Neural crest cell (in vitro differentiated cells): ENCODE measurements at regions not wholly inside any gene's neighbourhood (a gene's known extent, or its start where the extent isn't known, plus 50 kb on each side); places are given as distances from the start of the nearest gene placed in this dataset.

ENCODE experiments used
- DNase-seq: peaks from one replicate; pipeline ENCODE4 v3.0.0; 2021; ENCODE audit warnings: low read depth, mixed read lengths, low spot score
- H3K27ac Mint-ChIP-seq: one replicate; pipeline ENCODE4 v1.8.0; 2021; ENCODE audit warnings: mild to moderate bottlenecking, mixed read lengths; ENCODE audit not compliant: unreplicated experiment
- H3K27me3 Mint-ChIP-seq: 2 replicates; pipeline ENCODE4 v1.8.0; 2021; ENCODE audit warnings: low read depth, mild to moderate bottlenecking, mixed read lengths
- H3K36me3 Mint-ChIP-seq: 2 replicates; pipeline ENCODE4 v1.8.0; 2021; ENCODE audit warnings: low read depth, mild to moderate bottlenecking, mixed read lengths
- H3K4me1 Mint-ChIP-seq: 2 replicates; pipeline ENCODE4 v1.8.0; 2021; ENCODE audit warnings: mixed read lengths
- H3K4me3 Mint-ChIP-seq: one replicate; pipeline ENCODE4 v1.8.0; 2021; ENCODE audit warnings: mild to moderate bottlenecking, mixed read lengths
- H3K9me3 Mint-ChIP-seq: 2 replicates; pipeline ENCODE4 v1.8.0; 2021; ENCODE audit warnings: mixed read lengths
- TF ChIP-seq, protein P1 (sequence below): fragments of 200-600 bp; sonication (generic); conservative IDR thresholded peaks from 2 replicates; pipeline ENCODE4 v1.5.0; 2021; ENCODE audit warnings: antibody characterized with exemption, mild to moderate bottlenecking

GRCh38 chr2:103963146-103963725 lies 890.7 kb upstream of the POU3F3 start:
- no peaks in the 10 kb centered on the region for H3K36me3 Mint-ChIP-seq
- H3K9me3 Mint-ChIP-seq = peaks cover 3% of the 10 kb centered on the region
- H3K27ac Mint-ChIP-seq = no peak overlapping the region
- peaks cover 20% of the 10 kb centered on the region for H3K4me1 Mint-ChIP-seq
- DNase-seq = no peak
- TF ChIP-seq, protein P1, sequence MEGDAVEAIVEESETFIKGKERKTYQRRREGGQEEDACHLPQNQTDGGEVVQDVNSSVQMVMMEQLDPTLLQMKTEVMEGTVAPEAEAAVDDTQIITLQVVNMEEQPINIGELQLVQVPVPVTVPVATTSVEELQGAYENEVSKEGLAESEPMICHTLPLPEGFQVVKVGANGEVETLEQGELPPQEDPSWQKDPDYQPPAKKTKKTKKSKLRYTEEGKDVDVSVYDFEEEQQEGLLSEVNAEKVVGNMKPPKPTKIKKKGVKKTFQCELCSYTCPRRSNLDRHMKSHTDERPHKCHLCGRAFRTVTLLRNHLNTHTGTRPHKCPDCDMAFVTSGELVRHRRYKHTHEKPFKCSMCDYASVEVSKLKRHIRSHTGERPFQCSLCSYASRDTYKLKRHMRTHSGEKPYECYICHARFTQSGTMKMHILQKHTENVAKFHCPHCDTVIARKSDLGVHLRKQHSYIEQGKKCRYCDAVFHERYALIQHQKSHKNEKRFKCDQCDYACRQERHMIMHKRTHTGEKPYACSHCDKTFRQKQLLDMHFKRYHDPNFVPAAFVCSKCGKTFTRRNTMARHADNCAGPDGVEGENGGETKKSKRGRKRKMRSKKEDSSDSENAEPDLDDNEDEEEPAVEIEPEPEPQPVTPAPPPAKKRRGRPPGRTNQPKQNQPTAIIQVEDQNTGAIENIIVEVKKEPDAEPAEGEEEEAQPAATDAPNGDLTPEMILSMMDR = no peak
- no peak overlapping the region for H3K4me3 Mint-ChIP-seq
- no peaks in the 10 kb centered on the region for H3K27me3 Mint-ChIP-seq

DNA sequence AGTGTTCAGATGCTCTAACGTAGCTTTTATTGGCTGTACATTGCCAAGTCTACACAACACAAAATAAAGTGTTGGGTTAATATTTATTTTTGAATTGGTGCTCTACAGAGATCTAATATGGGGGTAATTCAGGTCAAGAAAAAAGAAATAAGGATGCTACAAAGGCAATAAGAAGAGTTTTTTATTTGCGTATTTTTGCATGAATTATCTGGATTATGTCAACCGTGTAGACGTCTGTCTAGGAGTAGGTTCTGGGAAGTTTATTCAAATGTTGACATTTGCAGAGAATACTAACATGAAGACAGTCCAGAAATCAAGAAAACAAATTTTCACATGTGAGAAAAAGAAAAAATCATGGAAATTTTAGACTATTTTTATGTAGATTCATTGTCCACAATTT lies 876.7 kb upstream of the POU3F3 start:
- no peaks in the 10 kb centered on the region for H3K36me3 Mint-ChIP-seq
- H3K4me3 Mint-ChIP-seq = no peak overlapping the region
- TF ChIP-seq, protein P1 = no peak
- no peak overlapping the region for H3K27ac Mint-ChIP-seq
- no peak for DNase-seq
- no peaks in the 10 kb centered on the region for H3K27me3 Mint-ChIP-seq
- no peaks in the 10 kb centered on the region for H3K9me3 Mint-ChIP-seq
- no peaks in the 10 kb centered on the region for H3K4me1 Mint-ChIP-seq

DNA sequence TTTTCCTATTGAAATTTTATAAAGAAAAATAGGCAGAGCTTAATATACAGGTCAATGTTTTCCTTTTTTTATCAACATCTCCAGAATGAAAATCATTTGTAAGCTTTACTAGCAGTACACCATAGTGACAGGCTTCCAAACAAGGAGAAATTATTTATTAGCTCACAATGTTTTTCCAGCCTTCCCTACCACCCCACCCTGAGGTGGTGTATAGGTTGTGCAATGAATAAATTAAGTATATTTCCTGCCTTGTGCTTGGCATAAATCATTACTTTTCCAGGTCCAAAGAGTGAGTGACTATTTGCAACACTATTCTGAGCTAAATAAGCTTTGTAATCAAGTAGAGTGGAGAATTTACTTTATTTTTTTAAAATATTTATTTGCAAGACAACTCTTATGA lies 876.2 kb upstream of the POU3F3 start:
- Mint-ChIP-seq H3K9me3 (no peaks in the 10 kb centered on the region), H3K36me3 (no peaks in the 10 kb centered on the region), H3K4me3 (no peak overlapping the region), H3K4me1 (no peaks in the 10 kb centered on the region), H3K27ac (no peak overlapping the region), H3K27me3 (no peaks in the 10 kb centered on the region)
- TF ChIP-seq, protein P1 = no peak
- DNase-seq = no peak

GRCh38 chr2:103980401-103980800 lies 873.5 kb upstream of the POU3F3 start:
- H3K36me3 Mint-ChIP-seq = no peaks in the 10 kb centered on the region
- H3K4me1 Mint-ChIP-seq = no peaks in the 10 kb centered on the region
- H3K27ac Mint-ChIP-seq = no peak overlapping the region
- no peaks in the 10 kb centered on the region for H3K27me3 Mint-ChIP-seq
- H3K9me3 Mint-ChIP-seq = no peaks in the 10 kb centered on the region
- DNase-seq = no peak
- TF ChIP-seq, protein P1 = no peak
- H3K4me3 Mint-ChIP-seq = no peak overlapping the region

DNA sequence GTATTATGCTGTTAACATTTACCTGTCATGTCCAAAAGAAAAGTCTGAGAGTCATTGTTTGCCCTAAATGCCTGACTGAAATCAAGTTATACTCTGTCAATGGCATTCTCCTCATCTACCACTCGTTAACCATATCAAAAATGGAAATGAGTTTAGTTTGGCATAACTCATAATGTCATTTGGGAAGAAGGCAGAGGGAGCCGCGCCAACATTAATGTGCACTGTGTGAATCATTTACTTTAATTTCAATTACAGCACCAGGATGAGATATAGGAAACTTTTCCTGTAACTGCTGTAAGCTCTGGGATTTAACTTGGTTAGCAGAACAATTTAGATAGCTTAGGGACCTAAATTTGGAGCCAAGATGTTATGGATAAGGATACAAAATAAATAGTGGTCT lies 871.2 kb upstream of the POU3F3 start:
- H3K27ac Mint-ChIP-seq = no peak overlapping the region
- no peak for DNase-seq
- H3K4me3 Mint-ChIP-seq = no peak overlapping the region
- H3K4me1 Mint-ChIP-seq = no peaks in the 10 kb centered on the region
- H3K36me3 Mint-ChIP-seq = no peaks in the 10 kb centered on the region
- TF ChIP-seq, protein P1 = no peak
- H3K27me3 Mint-ChIP-seq = no peaks in the 10 kb centered on the region
- no peaks in the 10 kb centered on the region for H3K9me3 Mint-ChIP-seq
